Peyer's patch (tissue), 4 donors: ENCODE measurements at regions not wholly inside any gene's neighbourhood (a gene's known extent, or its start where the extent isn't known, plus 50 kb on each side); places are given as distances from the start of the nearest gene placed in this dataset.

ENCODE experiments used
- DNase-seq, 3 donors: peaks; one replicate each; pipeline ENCODE4 v3.0.0-alpha.2; 2017 to 2019
- H3K27ac ChIP-seq, 4 donors: fragments of 200-600 bp; sonication (generic); one replicate each; pipeline ENCODE4 v1.5.1; 2016 to 2019
- H3K27me3 ChIP-seq, 2 donors: fragments of 200-600 bp; sonication (generic); one replicate each; pipeline ENCODE4 v1.5.1; 2019
- H3K36me3 ChIP-seq, 3 donors: fragments of 200-600 bp; sonication (generic); one replicate each; pipeline ENCODE4 v1.5.1; 2016 to 2019
- H3K4me1 ChIP-seq, 4 donors: fragments of 200-600 bp; sonication (generic); one replicate each; pipeline ENCODE4 v1.5.1; 2016 to 2019
- H3K4me3 ChIP-seq, 4 donors: fragments of 200-600 bp; sonication (generic); 1 replicate in 3 of 4; 2 replicates in 1 of 4; pipeline ENCODE4 v1.5.1; 2016 to 2019; ENCODE audit warnings: mild to moderate bottlenecking in 1 of 4
- H3K9me3 ChIP-seq, 4 donors: fragments of 200-600 bp; sonication (generic); one replicate each; pipeline ENCODE4 v1.5.1; 2016 to 2019; ENCODE audit warnings: mild to moderate bottlenecking in 1 of 4
- CTCF ChIP-seq, 6 experiments: fragments of 450-650 bp in 4 of 6; fragments of 200-600 bp in 2 of 6; sonication (generic) in 1 of 6; IDR thresholded peaks; one replicate each; pipeline ENCODE4 v1.5.1; 2017 to 2019; ENCODE audit warnings: antibody characterized with exemption in 6 of 6, mild to moderate bottlenecking in 3 of 6, moderate library complexity in 1 of 6
- POLR2A ChIP-seq, 2 donors: fragments of 450-650 bp; IDR thresholded peaks; one replicate each; pipeline ENCODE4 v1.5.1; 2017; ENCODE audit warnings: antibody characterized with exemption in 2 of 2, mild to moderate bottlenecking in 2 of 2, moderate library complexity in 2 of 2

GRCh38 chr2:220703279-220703678, 868.8 kb downstream of the EPHA4 start:
- TF ChIP-seq POLR2A (IDR thresholded peaks at IDR 0.05): no peak
- TF ChIP-seq CTCF (IDR thresholded peaks at IDR 0.05): no peak
- no peaks in the 10 kb centered on the region for H3K9me3 ChIP-seq
- no peak for DNase-seq

GRCh38 chr2:220704081-220704480, 868.0 kb downstream of the EPHA4 start:
- Histone ChIP-seq H3K27me3 (no peaks in the 10 kb centered on the region), H3K36me3 (no peaks in the 10 kb centered on the region), H3K27ac (no peak overlapping the region), H3K9me3 (no peaks in the 10 kb centered on the region), H3K4me3 (no peak overlapping the region), H3K4me1 (no peaks in the 10 kb centered on the region)
- TF ChIP-seq POLR2A (IDR thresholded peaks at IDR 0.05) (no peak), CTCF (IDR thresholded peaks at IDR 0.05) (no peak)
- no peak for DNase-seq

More at GRCh38 chr2:220703279-220703678, 868.8 kb downstream of the EPHA4 start:
- H3K36me3 ChIP-seq: no peaks in the 10 kb centered on the region
- no peaks in the 10 kb centered on the region for H3K27me3 ChIP-seq
- no peak overlapping the region for H3K4me3 ChIP-seq
- no peak overlapping the region for H3K27ac ChIP-seq
- no peaks in the 10 kb centered on the region for H3K4me1 ChIP-seq

GRCh38 chr2:220704810-220705209, 867.3 kb downstream of the EPHA4 start:
- Histone ChIP-seq H3K9me3 (no peaks in the 10 kb centered on the region), H3K27ac (no peak overlapping the region), H3K27me3 (no peaks in the 10 kb centered on the region), H3K4me1 (no peaks in the 10 kb centered on the region), H3K36me3 (no peaks in the 10 kb centered on the region), H3K4me3 (no peak overlapping the region)
- DNase-seq: no peak
- no peak for TF ChIP-seq POLR2A (IDR thresholded peaks at IDR 0.05)
- TF ChIP-seq CTCF (IDR thresholded peaks at IDR 0.05): no peak

GRCh38 chr2:220705678-220706077, 866.4 kb downstream of the EPHA4 start:
- Histone ChIP-seq H3K4me1 (no peaks in the 10 kb centered on the region), H3K27ac (no peak overlapping the region), H3K4me3 (no peak overlapping the region), H3K9me3 (no peaks in the 10 kb centered on the region), H3K27me3 (no peaks in the 10 kb centered on the region), H3K36me3 (no peaks in the 10 kb centered on the region)
- TF ChIP-seq CTCF (IDR thresholded peaks at IDR 0.05) (no peak), POLR2A (IDR thresholded peaks at IDR 0.05) (no peak)
- DNase-seq: no peak

GRCh38 chr2:220707261-220707660, 864.8 kb downstream of the EPHA4 start:
- DNase-seq: no peak
- Histone ChIP-seq H3K9me3 (no peaks in the 10 kb centered on the region), H3K27me3 (no peaks in the 10 kb centered on the region), H3K4me3 (no peak overlapping the region), H3K4me1 (no peaks in the 10 kb centered on the region), H3K27ac (no peak overlapping the region), H3K36me3 (no peaks in the 10 kb centered on the region)
- TF ChIP-seq POLR2A (IDR thresholded peaks at IDR 0.05) (no peak), CTCF (IDR thresholded peaks at IDR 0.05) (no peak)

GRCh38 chr2:220708366-220708765, 863.7 kb downstream of the EPHA4 start:
- TF ChIP-seq CTCF (IDR thresholded peaks at IDR 0.05): no peak
- no peak for TF ChIP-seq POLR2A (IDR thresholded peaks at IDR 0.05)

More at GRCh38 chr2:220708366-220708765, 863.7 kb downstream of the EPHA4 start:
- DNase-seq: no peak
- no peak overlapping the region for H3K27ac ChIP-seq
- H3K36me3 ChIP-seq: no peaks in the 10 kb centered on the region
- no peak overlapping the region for H3K4me3 ChIP-seq
- H3K27me3 ChIP-seq: no peaks in the 10 kb centered on the region
- no peaks in the 10 kb centered on the region for H3K4me1 ChIP-seq
- no peaks in the 10 kb centered on the region for H3K9me3 ChIP-seq
